ENCODE measurements at regions not wholly inside any gene's neighbourhood (a gene's known extent, or its start where the extent isn't known, plus 50 kb on each side); places are given as distances from the start of the nearest gene placed in this dataset.
"Not testable (repeated sequence)": the region's sequence is repeated elsewhere in the genome, so short reads cannot be mapped to it uniquely, and the experiment has no call there.

- DNase-seq (ENCODE audit: low spot score): no peak
- in situ Hi-C loops (cut with MboI; ENCODE audit: low sequenced_read_pairs, unreplicated experiment): loop anchor here (5.0 kb wide), 1 partner anchor 135 kb away; no protein-coding TSS in a partner anchor
- no peak for TF ChIP-seq CTCF (IDR thresholded peaks at IDR 0.05; ENCODE audit: borderline replicate concordance, control extremely low read depth, extremely low read depth, insufficient read depth, missing control alignments)
Measured at GRCh38 chr12:131266591-131267467, 313.1 kb downstream of the ADGRD1 start.

GRCh38 chr12:131267576-131267975, 313.9 kb downstream of the ADGRD1 start:
- TF ChIP-seq CTCF (IDR thresholded peaks at IDR 0.05; ENCODE audit: borderline replicate concordance, control extremely low read depth, extremely low read depth, insufficient read depth, missing control alignments): no peak
- no peak for DNase-seq (ENCODE audit: low spot score)
- in situ Hi-C loops (cut with MboI; ENCODE audit: low sequenced_read_pairs, unreplicated experiment): loop anchor here (5.0 kb wide), 1 partner anchor 135 kb away; no protein-coding TSS in a partner anchor

GRCh38 chr12:131268123-131268522, 314.4 kb downstream of the ADGRD1 start:
- in situ Hi-C loops (cut with MboI; ENCODE audit: low sequenced_read_pairs, unreplicated experiment): loop anchor here (5.0 kb wide), 1 partner anchor 134 kb away; no protein-coding TSS in a partner anchor

GRCh38 chr12:131268571-131268970, 314.9 kb downstream of the ADGRD1 start:
- DNase-seq (ENCODE audit: low spot score): not testable (repeated sequence)
- in situ Hi-C loops (cut with MboI; ENCODE audit: low sequenced_read_pairs, unreplicated experiment): loop anchor here (5.0 kb wide), 1 partner anchor 134 kb away; no protein-coding TSS in a partner anchor

More at GRCh38 chr12:131268123-131268522, 314.4 kb downstream of the ADGRD1 start:
- not testable (repeated sequence) for DNase-seq (ENCODE audit: low spot score)

GRCh38 chr12:131269551-131269950, 315.8 kb downstream of the ADGRD1 start:
- in situ Hi-C loops (cut with MboI; ENCODE audit: low sequenced_read_pairs, unreplicated experiment): loop anchor here (5.0 kb wide), 1 partner anchor 133 kb away; no protein-coding TSS in a partner anchor
- no peak for DNase-seq (ENCODE audit: low spot score)
- no peak for TF ChIP-seq CTCF (IDR thresholded peaks at IDR 0.05; ENCODE audit: borderline replicate concordance, control extremely low read depth, extremely low read depth, insufficient read depth, missing control alignments)

GRCh38 chr12:131269977-131270376, 316.3 kb downstream of the ADGRD1 start:
- in situ Hi-C loops (cut with MboI; ENCODE audit: low sequenced_read_pairs, unreplicated experiment): loop anchor here (5.0 kb wide), 1 partner anchor 132 kb away; no protein-coding TSS in a partner anchor

GRCh38 chr12:131271724-131272123, 318.0 kb downstream of the ADGRD1 start:
- no peak for DNase-seq (ENCODE audit: low spot score)
- no peak for TF ChIP-seq CTCF (IDR thresholded peaks at IDR 0.05; ENCODE audit: borderline replicate concordance, control extremely low read depth, extremely low read depth, insufficient read depth, missing control alignments)
- in situ Hi-C loops (cut with MboI; ENCODE audit: low sequenced_read_pairs, unreplicated experiment): no loop called here

More at GRCh38 chr12:131269977-131270376, 316.3 kb downstream of the ADGRD1 start:
- DNase-seq (ENCODE audit: low spot score): not testable (repeated sequence)

- DNase-seq (ENCODE audit: low spot score); in situ Hi-C loops (cut with MboI; ENCODE audit: low sequenced_read_pairs, unreplicated experiment): not testable (repeated sequence)
Measured at GRCh38 chr12:131272283-131272814, 318.6 kb downstream of the ADGRD1 start.

All from GM13976 (cell line).